ENCODE measurements at regions not wholly inside any gene's neighbourhood (a gene's known extent, or its start where the extent isn't known, plus 50 kb on each side); places are given as distances from the start of the nearest gene placed in this dataset.
"Not testable (repeated sequence)": the region's sequence is repeated elsewhere in the genome, so short reads cannot be mapped to it uniquely, and the experiment has no call there.

DNA sequence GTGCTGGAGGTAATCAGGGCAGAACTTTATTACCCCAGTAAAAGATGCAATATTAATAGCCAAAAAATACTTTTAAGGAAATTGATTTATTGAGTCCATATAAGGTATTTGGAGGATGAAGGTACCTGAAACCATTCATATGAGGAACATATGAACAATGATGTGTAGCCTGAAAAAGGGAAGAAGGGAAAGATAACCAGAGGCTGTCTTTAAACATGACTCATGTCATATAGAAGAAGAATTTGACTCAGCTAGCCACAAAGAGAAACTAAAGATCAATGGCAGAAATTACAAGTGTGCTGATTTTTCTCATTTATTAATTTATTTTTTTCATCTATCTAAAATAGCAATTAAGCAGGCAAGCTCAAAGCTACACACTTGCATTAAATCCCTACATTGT is 136.2 kb upstream of the DUSP10 start:
- no peak for DNase-seq (ENCODE audit: low read depth)

DNA sequence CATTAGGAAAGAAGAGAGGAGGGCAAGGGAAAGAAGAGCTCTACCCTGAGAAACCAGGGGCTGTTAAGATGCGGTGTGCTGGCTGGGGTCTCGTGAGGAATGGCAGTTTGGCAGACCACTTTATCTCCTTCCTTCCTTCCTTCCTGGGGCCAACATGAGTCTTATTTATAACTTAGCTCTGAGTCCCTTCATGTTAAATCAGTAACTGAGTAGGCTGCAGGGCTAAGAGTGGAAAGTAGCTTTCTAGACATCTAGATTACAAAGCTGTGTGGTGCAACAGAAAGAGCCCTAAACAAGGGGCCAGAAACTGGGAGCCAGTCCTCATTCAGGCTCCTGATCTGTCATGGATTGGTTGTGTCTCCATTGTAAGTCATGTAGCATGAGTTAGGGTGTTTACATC is 135.4 kb upstream of the DUSP10 start:
- DNase-seq (ENCODE audit: low read depth), result no peak

DNA sequence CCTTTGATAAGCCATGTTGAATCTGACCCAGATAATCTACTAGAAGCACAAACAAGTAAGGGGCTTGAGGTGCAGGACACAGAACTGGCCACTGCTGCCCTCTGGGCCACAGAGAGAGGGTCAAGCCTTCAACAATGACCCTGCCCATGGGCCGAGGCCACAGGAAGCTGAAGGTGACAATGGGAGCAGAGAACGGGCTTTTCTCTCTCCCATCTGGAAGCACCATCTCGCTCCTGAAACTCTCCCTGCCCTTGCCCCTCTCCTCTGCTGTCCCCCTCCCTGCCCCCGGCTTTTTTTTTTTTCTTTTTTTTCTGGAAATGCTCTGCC is 133.1 kb upstream of the DUSP10 start:
- DNase-seq (ENCODE audit: low read depth), result no peak

DNA sequence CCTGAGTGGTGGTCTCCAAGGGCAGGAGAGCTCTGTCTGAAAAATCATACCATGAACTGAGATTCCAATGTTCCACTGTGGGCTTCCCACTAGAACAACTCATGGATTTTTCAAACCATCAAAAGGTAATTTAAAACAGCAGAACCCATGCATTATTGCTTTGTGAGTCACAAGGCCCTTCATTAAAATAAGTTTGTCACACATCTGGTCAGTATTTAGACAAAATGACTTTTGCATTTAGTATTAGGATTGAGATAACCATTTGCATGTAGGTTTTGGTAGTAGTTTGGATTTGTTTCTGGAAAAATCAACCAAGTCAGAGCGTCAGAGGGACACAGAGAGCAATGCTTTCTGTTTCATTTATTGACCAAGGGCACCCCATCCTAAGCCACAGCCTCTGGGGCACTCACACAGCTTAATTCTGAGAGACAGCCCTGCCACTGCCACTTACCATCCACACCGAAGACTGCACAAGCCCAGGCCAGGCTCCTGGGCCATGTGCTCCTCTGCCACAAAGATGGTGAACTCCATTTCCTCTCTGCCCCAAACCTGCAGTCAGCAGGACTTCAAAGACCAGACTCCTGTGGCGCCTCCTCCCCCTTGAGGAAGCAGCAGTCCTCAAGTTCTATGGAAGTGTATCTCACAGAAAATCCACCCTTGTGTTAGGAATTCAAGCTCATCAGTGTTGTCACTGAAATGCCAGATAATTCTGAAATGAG is 132.6 kb upstream of the DUSP10 start:
- DNase-seq (ENCODE audit: low read depth), result peak; percentile 83

DNA sequence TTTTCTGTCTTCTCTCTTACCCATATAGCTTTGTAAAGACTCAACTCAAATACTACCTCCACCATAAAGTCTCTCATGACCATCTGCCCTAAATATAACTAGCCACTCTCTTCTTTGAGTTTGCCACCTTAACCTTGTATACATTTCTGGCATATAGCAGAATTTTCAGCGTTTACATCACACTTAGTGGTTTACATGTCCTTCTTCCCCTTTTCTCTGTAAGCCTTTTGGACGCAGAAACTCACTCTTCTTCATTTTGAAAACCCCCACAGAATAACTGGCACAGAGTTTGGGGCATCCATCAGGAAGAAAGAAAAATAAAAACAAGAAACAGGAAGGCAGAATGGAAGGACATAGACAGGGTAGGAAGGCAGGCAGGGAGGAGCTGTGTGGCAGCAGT is 131.8 kb upstream of the DUSP10 start:
- no peak for DNase-seq (ENCODE audit: low read depth)

DNA sequence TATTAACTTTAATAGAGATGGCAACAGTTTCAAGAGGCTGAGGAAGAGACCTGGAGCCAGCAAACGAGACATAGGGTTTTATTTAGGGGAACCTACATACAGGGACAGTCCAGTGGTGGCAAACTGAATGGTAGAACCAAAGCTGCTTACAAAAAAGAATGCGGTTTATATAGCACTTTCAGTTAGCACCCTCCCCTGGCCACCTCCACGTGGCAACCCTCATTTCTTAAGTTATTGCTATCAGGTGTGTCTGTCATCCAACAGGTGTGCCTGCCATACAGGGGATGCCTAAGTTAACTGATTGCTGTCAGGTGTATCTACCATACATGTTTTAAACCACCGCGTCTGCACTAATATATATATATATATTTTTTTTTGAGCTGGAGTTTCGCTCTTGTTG is 129.2 kb upstream of the DUSP10 start:
- DNase-seq (ENCODE audit: low read depth), result no peak

DNA sequence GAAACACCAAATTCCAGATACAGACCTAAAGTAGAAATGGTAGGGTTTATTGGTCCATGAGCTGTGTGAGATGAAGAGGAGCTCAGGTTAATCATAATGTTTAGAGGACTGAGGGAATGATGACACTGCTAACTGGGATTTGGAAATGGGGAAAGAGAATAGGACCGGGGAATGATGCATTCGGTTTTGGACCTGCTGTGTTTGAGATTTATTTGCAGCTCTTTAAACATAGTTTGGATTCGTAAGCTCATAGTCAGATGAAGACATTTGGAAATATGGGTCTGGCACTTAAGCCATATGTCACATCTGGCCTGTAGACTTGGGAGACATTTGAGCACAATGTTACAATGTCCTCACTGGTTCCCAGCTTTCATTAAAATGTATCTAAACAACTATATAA is 127.9 kb upstream of the DUSP10 start:
- DNase-seq (ENCODE audit: low read depth), result peak; percentile 94

DNA sequence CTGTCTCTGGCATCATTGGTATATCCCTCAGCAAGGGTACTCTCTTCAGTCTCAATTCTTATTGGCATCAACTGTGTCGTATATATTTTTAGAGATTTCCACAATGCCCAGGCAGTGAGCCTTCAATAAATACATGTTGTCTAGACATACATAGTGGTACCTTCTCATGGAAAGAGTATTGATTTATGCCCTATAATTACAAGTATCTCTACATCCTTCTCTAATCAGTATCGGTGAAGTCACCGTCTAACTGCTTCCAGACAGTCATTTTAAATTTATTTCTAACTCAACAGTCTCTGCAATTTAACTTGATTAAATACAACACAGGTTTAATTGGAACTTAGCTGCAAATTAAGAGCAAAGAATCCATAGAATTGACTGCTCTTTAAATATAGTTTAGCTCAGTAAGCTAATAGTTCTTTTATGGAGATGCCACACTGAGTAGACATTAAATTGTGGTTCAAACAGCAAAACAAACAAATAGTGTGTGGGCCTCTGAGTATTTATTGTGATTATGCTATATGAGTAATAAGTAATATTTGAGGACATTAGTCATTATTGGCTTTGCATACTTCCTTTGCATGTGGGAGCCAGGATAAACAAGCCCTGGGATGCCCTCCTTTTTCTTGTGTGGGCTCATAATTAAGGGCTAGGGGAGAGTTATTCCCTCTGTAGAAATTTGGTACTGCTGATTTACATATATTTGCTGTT is 126.9 kb upstream of the DUSP10 start:
- DNase-seq (ENCODE audit: low read depth), result peak; percentile 95

DNA sequence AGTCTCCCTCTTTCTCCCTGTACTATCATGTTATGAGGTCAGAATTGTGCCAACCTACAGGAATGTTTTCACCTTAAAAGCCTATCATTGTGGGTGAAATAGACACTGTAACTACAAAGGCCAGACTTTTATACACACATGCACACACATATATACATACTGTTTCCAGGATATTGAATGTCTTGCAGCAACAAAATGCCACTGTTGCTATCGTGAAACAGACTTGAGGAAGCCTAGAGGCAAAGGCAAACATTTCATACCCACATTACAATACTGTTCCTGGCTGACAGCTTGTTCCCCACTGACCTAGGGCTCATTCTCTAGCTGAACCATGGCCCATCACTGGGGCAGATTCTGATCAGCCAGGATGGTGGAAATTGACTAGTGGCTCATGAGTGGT is 125.1 kb upstream of the DUSP10 start:
- DNase-seq (ENCODE audit: low read depth), result no peak

DNA sequence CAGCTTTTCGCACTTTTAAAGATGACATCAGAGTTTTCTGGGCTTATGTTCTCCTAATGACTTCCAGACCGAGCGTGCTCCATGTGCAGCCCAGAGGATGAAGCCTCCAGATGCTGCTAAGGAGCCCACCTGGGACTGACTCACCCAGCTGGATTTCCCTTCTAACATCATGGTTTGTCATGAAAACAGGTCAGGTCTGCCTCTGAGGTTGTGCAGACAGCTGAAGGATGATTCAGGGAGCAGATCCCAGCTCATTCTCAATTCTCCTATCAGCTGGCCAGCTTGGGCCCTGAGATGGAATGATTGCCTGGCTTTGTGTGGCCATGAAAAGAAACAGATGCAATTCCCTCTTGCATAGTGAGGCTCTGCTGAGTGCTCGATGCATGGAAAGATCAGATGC is 123.9 kb upstream of the DUSP10 start:
- no peak for DNase-seq (ENCODE audit: low read depth)

DNA sequence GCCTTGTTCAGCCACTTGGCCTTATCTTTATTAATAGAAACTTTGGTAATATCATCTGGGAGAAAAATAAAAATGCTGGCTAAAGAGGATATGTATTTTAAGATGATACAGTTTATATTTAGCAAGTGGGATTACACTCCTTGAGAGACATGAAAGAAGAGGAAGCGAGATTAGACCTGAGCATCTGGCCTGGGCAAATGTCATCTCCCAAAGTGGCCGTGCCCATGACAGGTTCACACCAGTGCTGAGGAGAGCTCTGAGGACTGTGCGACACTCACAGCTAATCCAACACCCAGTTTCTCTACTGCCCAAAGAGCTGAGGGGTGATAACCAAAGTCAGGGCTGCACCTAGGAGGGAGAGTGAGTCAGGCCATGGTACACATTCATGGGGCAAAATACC is 121.7 kb upstream of the DUSP10 start:
- DNase-seq (ENCODE audit: low read depth), result no peak

DNA sequence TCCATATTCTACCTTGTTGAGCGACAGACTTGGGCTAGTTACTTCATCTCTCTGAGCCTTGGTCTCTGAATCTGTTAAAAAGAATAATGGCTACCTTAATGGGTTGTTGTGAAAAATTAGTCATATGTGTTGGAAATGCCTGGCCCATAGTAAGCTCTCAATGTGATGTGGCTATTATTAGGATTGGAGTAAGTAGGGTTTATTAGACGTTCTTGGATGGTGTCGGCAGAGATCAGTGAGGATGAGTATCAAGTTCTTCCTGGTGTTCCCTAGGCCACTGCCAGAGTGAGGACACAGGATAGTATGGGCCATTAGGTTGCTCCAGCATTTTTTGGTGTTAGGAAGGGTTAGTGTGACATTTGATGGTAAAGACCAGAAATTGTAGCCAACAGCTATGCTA is 121.1 kb upstream of the DUSP10 start:
- DNase-seq (ENCODE audit: low read depth), result no peak

DNA sequence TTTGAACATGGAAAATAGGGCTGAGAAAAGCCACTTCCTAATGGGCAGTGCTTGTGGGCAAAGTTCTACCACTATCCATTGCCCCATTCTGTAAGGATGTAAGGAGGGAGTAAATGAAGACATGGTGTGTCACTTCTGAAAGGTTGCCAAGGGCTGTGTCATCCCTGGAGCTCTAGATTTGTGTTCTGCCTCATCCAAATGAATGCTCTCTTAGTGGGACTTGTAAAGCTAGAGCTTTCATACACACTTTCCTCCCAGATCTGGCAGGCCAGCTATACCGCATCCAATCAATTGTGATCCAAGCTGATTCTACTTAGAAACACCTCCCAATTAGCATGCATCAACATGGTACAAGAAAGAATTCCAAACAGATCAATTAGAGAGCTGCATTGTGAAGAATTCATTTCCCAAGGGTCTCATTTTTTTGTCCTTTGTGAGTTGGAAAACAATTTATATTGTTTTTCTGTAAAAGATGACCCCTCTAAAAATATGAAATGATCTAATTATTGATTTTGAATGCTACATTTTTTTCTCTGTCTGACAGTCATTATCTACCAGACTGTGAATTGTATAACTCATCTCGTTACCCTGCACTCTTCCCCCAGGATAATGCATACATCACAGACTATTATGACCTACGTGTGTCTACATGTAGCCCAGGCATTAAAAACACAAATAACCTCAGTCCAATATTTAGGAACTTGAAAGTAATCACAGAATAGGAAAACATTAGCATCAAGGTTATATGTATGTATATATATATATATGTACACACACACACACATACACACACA is 117.1 kb upstream of the DUSP10 start:
- peak; percentile 87 for DNase-seq (ENCODE audit: low read depth)

DNA sequence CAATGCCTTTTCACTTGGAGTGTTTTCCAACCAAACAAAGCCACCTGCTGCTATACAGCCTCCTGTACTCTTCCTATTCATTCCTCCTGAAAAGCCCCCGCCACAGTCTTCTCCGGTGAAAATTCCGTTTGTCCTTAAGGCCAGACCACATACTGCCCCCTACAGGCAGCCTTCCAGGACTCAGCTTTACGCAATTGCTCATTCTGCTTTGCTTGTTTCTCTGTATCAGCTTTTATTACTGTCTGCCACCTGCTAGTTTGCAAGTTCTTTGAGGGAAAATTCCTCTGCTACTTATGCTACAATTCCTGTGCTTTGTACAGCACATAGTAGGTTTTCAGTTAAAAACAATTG is 115.2 kb upstream of the DUSP10 start:
- not testable (repeated sequence) for DNase-seq (ENCODE audit: low read depth)

DNA sequence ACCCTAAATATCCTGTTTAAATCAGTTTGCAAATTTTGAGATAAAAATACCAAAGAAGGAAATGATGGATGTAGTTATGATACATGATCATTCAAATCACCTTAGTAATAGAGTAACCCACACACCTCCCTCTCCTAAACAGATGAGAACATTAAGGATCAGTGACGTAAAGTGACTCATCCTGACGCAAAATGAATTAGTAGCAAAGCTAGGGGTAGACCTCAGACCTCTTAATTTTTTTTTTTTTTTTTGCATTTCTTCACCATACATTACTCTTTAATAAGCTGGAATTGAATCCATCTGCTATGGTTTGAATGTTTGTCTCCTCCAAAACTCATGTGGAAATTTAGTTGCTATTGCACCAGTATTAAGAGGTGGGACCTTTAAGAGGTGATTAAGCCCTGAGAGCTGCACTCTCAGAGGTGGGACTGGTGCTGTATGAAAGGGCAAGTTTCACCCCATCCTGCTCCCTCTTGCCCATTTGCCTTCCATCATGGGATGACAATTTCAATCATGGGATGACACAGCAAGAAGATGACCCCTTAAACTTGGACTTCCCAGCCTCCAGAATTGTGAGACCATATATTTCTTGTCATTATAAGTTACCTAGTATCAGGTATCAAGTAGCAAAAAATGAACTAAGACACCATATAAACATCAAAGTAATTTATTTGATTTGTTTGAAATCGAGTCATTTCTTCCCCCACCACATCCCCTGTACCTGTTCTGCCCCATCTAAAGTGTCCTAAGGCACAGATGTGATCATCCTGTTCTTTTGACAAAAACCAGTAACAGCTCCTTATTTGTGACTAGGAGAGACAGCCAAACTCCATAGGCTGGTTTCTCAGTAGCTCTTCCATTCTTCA is 114.6 kb upstream of the DUSP10 start:
- peak; percentile 86 for DNase-seq (ENCODE audit: low read depth)

DNA sequence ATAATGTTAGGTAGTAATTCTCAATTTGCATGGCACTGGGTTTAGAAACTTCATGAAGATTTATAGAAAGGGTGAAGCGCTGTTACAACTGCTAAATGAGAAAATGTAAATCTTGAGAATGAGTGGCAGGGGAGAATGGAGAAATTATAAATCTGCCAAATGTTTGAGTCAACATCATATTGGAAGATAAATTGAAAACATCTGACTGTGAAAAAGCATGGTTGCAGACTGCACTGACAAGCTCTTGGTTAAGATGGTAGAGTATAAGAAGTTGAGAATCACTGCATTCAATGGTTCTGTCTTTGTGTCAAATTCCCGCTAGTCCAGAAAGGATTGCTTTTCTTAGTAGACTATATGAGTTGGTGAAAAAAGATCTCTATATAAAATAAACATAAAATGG is 113.3 kb upstream of the DUSP10 start:
- peak; percentile 55 for DNase-seq (ENCODE audit: low read depth)

DNA sequence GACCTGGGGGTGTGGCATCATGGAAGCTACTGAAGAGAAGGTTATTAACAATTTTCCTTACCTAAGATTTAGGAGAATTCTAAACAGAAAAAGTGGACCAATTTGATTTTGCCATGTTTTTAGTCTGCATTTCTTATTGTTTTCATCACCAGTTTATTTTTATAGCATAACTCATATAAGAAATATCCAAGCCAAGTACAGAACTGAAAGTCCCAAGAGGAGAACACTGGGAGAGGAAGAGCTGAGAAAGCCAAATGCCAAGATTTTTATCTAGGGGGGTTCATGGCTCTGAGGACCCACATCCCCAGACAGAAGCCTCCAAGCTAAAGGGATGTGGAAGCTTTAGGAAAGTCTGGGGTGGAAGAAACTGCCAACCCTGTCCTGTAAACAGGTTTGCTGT is 109.4 kb upstream of the DUSP10 start:
- DNase-seq (ENCODE audit: low read depth), result peak; percentile 21

DNA sequence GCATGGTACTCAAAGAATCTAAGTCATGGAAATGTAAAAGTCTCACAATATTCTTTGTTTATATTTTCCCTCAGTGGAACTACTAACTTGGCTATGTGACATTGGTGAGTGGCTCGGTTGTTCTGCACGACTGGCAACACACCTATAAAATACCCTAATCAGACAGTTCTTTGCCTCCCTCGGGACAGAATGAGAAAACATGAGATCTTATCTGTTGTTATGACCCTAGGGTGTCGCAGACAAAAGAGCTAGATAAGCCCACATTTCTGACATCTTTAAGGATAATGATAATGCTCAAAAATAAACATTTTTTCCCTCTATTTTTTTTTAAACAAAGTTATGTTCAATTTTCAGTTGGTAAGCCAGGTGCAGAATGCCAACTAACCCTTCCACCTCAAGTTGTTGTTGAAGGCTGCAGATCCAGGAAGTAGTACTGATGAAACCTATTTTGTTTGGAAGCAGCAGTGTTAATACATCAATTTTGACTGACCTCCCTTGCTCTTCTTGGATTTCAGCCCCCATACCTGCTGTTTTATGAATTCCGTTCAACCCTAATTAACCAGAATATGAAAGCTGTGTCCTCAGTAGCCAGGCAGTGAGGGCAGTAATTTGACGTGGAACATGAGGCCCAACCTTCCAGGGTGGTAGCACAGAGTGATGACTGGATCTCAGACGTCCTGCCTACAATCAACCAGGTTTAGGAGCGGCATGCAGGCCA is 108.7 kb upstream of the DUSP10 start:
- DNase-seq (ENCODE audit: low read depth), result no peak

DNA sequence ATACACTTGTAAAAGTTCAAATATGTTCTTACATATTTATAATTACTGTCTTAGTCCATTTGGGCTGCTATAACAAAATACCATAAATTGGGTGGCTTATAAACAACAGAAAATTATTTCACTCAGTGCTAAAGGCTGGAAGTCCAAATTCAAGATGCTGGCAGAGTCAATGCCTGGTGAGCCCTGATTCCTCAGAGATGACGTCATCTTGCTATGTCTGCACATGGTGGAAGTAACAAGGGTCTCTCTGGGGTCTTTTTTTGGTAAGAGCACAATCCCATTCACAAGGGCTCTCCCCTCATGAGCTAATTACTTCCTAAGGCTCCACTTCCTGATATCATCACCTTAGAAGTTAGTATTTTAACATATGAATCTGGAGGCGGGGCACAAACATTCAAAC is 108.0 kb upstream of the DUSP10 start:
- DNase-seq (ENCODE audit: low read depth), result no peak

DNA sequence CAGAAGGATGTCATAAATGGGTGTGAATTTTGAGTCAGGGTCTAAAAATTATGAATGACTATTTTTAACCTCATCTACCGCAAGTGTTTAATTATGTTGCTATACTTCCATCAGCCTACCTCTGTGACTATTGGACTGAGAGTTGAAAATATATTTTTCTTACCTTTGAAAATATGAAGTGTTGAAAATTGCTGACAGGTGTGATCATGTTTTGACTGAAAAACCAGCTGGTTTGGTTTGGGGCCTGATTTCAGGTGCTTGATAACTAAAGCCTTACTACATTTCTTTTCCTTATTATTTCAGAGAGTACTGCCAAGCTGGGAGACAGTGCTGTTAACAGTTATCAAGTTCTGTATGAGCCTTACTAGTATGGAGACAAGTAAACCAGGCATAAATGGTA is 107.2 kb upstream of the DUSP10 start:
- no peak for DNase-seq (ENCODE audit: low read depth)

DNA sequence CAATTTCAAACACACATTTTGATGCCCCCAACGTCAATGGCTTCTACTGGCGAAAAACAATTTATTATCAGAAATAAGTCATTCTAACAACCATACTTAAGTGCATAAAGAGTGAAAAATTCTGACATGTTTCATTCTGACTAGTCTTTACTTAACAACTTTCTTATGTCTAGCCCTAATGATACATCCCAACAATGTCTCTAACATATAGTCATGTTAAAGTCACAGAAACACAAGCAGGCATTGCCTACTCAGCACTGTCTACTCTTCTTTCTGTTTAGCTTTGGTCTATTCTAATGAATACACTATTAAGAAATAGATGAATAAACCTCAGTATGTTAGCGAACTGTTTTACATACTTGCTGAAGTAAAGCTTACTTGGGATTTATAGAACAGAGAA is 105.8 kb upstream of the DUSP10 start:
- no peak for DNase-seq (ENCODE audit: low read depth)
